GM12878 (cell line): ENCODE measurements at regions not wholly inside any gene's neighbourhood (a gene's known extent, or its start where the extent isn't known, plus 50 kb on each side); places are given as distances from the start of the nearest gene placed in this dataset.

Experiments used
- ATAC-seq: fragments of 200-7000 bp; cut with Tn5 transposase; 3 replicates; pipeline ENCODE4 v1.9.1; 2020; ENCODE audit warnings: mild to moderate bottlenecking, moderate library complexity
- BruUV-seq: library from RNA; stranded (reverse); fragments of 400-500 nt; replicated peaks from 2 replicates; lab custom pipeline; 2021; lab: Mats Ljungman, UMichigan
- CTCF ChIA-PET: fragments of 300-600 bp; sonication (Branson Sonifier 250); formaldehyde crosslinking; extraction: SDS; loops from one replicate; lab custom pipeline; 2021; ENCODE audit warnings: inconsistent platforms; lab: Yijun Ruan, JAX
- POLR2A ChIA-PET: fragments of 350-600 bp; formaldehyde crosslinking; extraction: SDS; loops from one replicate; lab custom pipeline; 2021; ENCODE audit warnings: inconsistent platforms; lab: Charles Lee
- RAD21 ChIA-PET: fragments of 300-600 bp; sonication (Branson Sonifier 250); formaldehyde crosslinking; loops from one replicate; lab custom pipeline; 2023; ENCODE audit warnings: antibody characterized with exemption; ENCODE audit not compliant: unreplicated experiment; lab: Charles Lee
- SMC1A ChIA-PET: fragments of 300-600 bp; sonication (Branson Sonifier 250); formaldehyde crosslinking; loops from one replicate; lab custom pipeline; 2023; ENCODE audit not compliant: unreplicated experiment, uncharacterized antibody; lab: Charles Lee
- DNase-seq: peaks from one replicate; pipeline ENCODE4 v3.0.0-alpha.2; 2011; ENCODE audit warnings: low read depth, low spot score
- FAIRE-seq: peaks from 3 replicates; lab custom pipeline; 2011; peaks lifted over from hg19 to GRCh38; lab: Jason Lieb, UNC
- H2AFZ ChIP-seq: 2 replicates; pipeline ENCODE4 v1.6.0; 2011; ENCODE audit warnings: low read depth, low read length, control low read depth; ENCODE audit not compliant: control insufficient read depth
- H3K27ac ChIP-seq: 2 replicates; pipeline ENCODE4 v1.5.1; 2011; ENCODE audit warnings: control low read depth; ENCODE audit not compliant: control insufficient read depth, insufficient read depth
- H3K27me3 ChIP-seq, 2 experiments: replicated peaks in 1 of 2; 2 replicates each; pipeline versions ENCODE4 v1.6.0 to v1.6.1; 2011; ENCODE audit warnings: low read length in 1 of 2; ENCODE audit not compliant: control insufficient read depth in 2 of 2, insufficient read depth in 2 of 2
- H3K36me3 ChIP-seq, 2 experiments: 2 replicates each; pipeline ENCODE4 v1.5.1; 2011; ENCODE audit warnings: low read length in 1 of 2; ENCODE audit not compliant: control insufficient read depth in 2 of 2, insufficient read depth in 2 of 2
- H3K4me1 ChIP-seq: 2 replicates; pipeline ENCODE4 v1.6.1; 2011; ENCODE audit warnings: mild to moderate bottlenecking, low read length, moderate library complexity, mixed read lengths; ENCODE audit not compliant: control insufficient read depth, insufficient read depth
- H3K4me2 ChIP-seq: 2 replicates; pipeline ENCODE4 v1.6.0; 2011; ENCODE audit warnings: control low read depth; ENCODE audit not compliant: control insufficient read depth, insufficient read depth
- H3K4me3 ChIP-seq: fragments of 200-600 bp; sonication (generic); 2 replicates; pipeline ENCODE4 v1.5.1; 2016
- H3K79me2 ChIP-seq: 2 replicates; pipeline ENCODE4 v1.6.0; 2011; ENCODE audit warnings: low read length; ENCODE audit not compliant: control insufficient read depth, insufficient read depth
- H3K9ac ChIP-seq: 2 replicates; pipeline ENCODE4 v1.8.0; 2011; ENCODE audit warnings: low read length, control low read depth, mixed read lengths; ENCODE audit not compliant: control insufficient read depth, insufficient read depth
- H3K9me3 ChIP-seq: replicated peaks from 3 replicates; pipeline ENCODE4 v1.5.1; 2011; ENCODE audit warnings: mild to moderate bottlenecking, low read length; ENCODE audit not compliant: control insufficient read depth, insufficient read depth
- H4K20me1 ChIP-seq: 2 replicates; pipeline ENCODE4 v1.6.0; 2011; ENCODE audit not compliant: control insufficient read depth, insufficient read depth
- BCLAF1 ChIP-seq: fragments of 450-650 bp; IDR thresholded peaks from 2 replicates; pipeline ENCODE4 v1.6.1; 2017; ENCODE audit warnings: antibody characterized with exemption, mild to moderate bottlenecking, moderate library complexity
- CBX5 ChIP-seq: sonication (generic); IDR thresholded peaks from 2 replicates; pipeline ENCODE4 v1.6.1; 2016; ENCODE audit warnings: low read depth, moderate library complexity, mild to moderate bottlenecking, inconsistent platforms
- NFXL1 ChIP-seq: fragments of 450-650 bp; IDR thresholded peaks from 2 replicates; pipeline ENCODE4 v1.6.1; 2017; ENCODE audit warnings: antibody characterized with exemption, mild to moderate bottlenecking, borderline replicate concordance
- PRDM15 ChIP-seq: fragments of 450-650 bp; formaldehyde crosslinking; IDR thresholded peaks from 2 replicates; pipeline ENCODE4 v1.4.0; 2020; ENCODE audit warnings: mild to moderate bottlenecking, moderate library complexity
- RAD21 ChIP-seq: IDR thresholded peaks from 2 replicates; pipeline ENCODE4 v1.6.1; 2011; ENCODE audit warnings: mild to moderate bottlenecking, low read depth, low read length, moderate library complexity; ENCODE audit not compliant: insufficient read depth
- SIN3A ChIP-seq: IDR thresholded peaks from 2 replicates; pipeline ENCODE4 v1.6.1; 2012; ENCODE audit warnings: low read depth, low read length, improper control_type of control experiment
- ZBTB33 ChIP-seq: fragments of 450-650 bp; IDR thresholded peaks from 2 replicates; pipeline ENCODE4 v1.6.1; 2017; ENCODE audit warnings: mild to moderate bottlenecking
- ZBTB40 ChIP-seq: fragments of 450-650 bp; IDR thresholded peaks from 2 replicates; pipeline ENCODE4 v1.6.1; 2016; ENCODE audit warnings: mild to moderate bottlenecking, moderate library complexity, borderline replicate concordance
- WGBS: methylation state at CpG from one replicate; pipeline ENCODE4 v1.1.6; 2016; ENCODE audit warnings: low lambda C conversion rate; ENCODE audit not compliant: insufficient replicate concordance, insufficient coverage; ENCODE audit errors: missing lambda C conversion rate; 5-methylcytosine and 5-hydroxymethylcytosine counted together
- in situ Hi-C: fragments of 300-500 bp; cut with MboI; formaldehyde crosslinking; loops from 9 replicates; pipeline ENCODE4 v1.14.3; 2018; ENCODE audit warnings: mixed read lengths
- intact Hi-C: fragments of 100-400 bp; cut with micrococcal nuclease; formaldehyde crosslinking; loops from one replicate; pipeline ENCODE4 v1.14.2; 2022; ENCODE audit not compliant: unreplicated experiment

GRCh38 chr3:53978386-53978785 is 86.7 kb upstream of the SELENOK start (continued):
- no peak for TF ChIP-seq BCLAF1

- H3K9ac ChIP-seq = no peak overlapping the region
- no peak overlapping the region for H3K4me3 ChIP-seq
- intact Hi-C loops (no loop called here), in situ Hi-C loops (no loop called here)
- no peak for ATAC-seq
- no peak overlapping the region for H3K4me2 ChIP-seq
- TF ChIP-seq RAD21 = no peak
- TF ChIP-seq NFXL1 = no peak
- no peak for TF ChIP-seq SIN3A
- TF ChIP-seq ZBTB33 = no peak
- TF ChIP-seq ZBTB40 = no peak
- TF ChIP-seq PRDM15 (CRISPR knock-in tag) = no peak
- no peak for TF ChIP-seq CBX5
- ChIA-PET RAD21 (no interaction called here), CTCF (no interaction called here), POLR2A (no interaction called here), SMC1A (no interaction called here)
- no peak overlapping the region for H3K27ac ChIP-seq
- no peaks in the 10 kb centered on the region; the same call in 2 of the 3 replicates for H3K9me3 ChIP-seq
- no peak overlapping the region for H2AFZ ChIP-seq
- no peaks in the 10 kb centered on the region for H3K27me3 ChIP-seq
- FAIRE-seq = no peak
- no peaks in the 10 kb centered on the region for H3K4me1 ChIP-seq
- H3K36me3 ChIP-seq = no peaks in the 10 kb centered on the region
- H4K20me1 ChIP-seq = no peaks in the 10 kb centered on the region
- BruUV-seq = no TSS peak
- no peak for DNase-seq
- no peaks in the 10 kb centered on the region for H3K79me2 ChIP-seq
- WGBS = 83% methylated on average over 2 of the region's 2 CpGs
These were observed 83.7 kb upstream of the SELENOK start for GRCh38 chr3:53975382-53975781.
